H1 (cell line): ENCODE measurements at regions not wholly inside any gene's neighbourhood (a gene's known extent, or its start where the extent isn't known, plus 50 kb on each side); places are given as distances from the start of the nearest gene placed in this dataset.

ENCODE experiments used
- CTCF ChIA-PET: fragments of 300-600 bp; sonication (Branson Sonifier 250); formaldehyde crosslinking; loops from one replicate; lab custom pipeline; 2021; ENCODE audit not compliant: partially characterized antibody; lab: Charles Lee
- POLR2A ChIA-PET: fragments of 300-600 bp; sonication (Branson Sonifier 250); formaldehyde crosslinking; loops from one replicate; lab custom pipeline; 2021; ENCODE audit warnings: inconsistent platforms; ENCODE audit not compliant: partially characterized antibody; lab: Charles Lee
- DNase-seq, 2 experiments: peaks; one replicate each; pipeline versions ENCODE4 v3.0.0 to v3.0.0-alpha.2; 2010 to 2022; ENCODE audit warnings: low spot score in 2 of 2, low read depth in 1 of 2, mixed read lengths in 1 of 2
- FAIRE-seq: peaks from 2 replicates; lab custom pipeline; 2011; peaks lifted over from hg19 to GRCh38; lab: Jason Lieb, UNC
- H2AFZ ChIP-seq: 2 replicates; pipeline ENCODE4 v1.8.1; 2012; ENCODE audit warnings: low read length, inconsistent platforms
- H2AK5ac ChIP-seq: 2 replicates; pipeline ENCODE4 v1.6.1; 2013; ENCODE audit warnings: low read depth, low read length
- H2BK120ac ChIP-seq: replicated peaks from 2 replicates; pipeline ENCODE3; 2013; ENCODE audit warnings: low read depth, low read length, inconsistent platforms
- H2BK12ac ChIP-seq: 2 replicates; pipeline ENCODE4 v1.6.1; 2013; ENCODE audit warnings: low read depth, low read length
- H2BK15ac ChIP-seq: 2 replicates; pipeline ENCODE4 v1.6.1; 2013; ENCODE audit warnings: low read length
- H2BK20ac ChIP-seq: 2 replicates; pipeline ENCODE4 v1.6.1; 2013; ENCODE audit warnings: low read length
- H2BK5ac ChIP-seq: 2 replicates; pipeline ENCODE4 v1.6.1; 2013; ENCODE audit warnings: low read depth, low read length
- H3K14ac ChIP-seq: 2 replicates; pipeline ENCODE4 v1.6.1; 2013; ENCODE audit warnings: inconsistent platforms; ENCODE audit not compliant: insufficient read length
- H3K18ac ChIP-seq: 2 replicates; pipeline ENCODE4 v1.6.1; 2013; ENCODE audit warnings: low read length; ENCODE audit errors: extremely low read depth
- H3K23ac ChIP-seq: 2 replicates; pipeline ENCODE4 v1.6.1; 2013; ENCODE audit warnings: inconsistent platforms; ENCODE audit not compliant: insufficient read length
- H3K23me2 ChIP-seq: 2 replicates; pipeline ENCODE4 v1.6.1; 2013; ENCODE audit warnings: low read depth, low read length
- H3K27ac ChIP-seq: 2 replicates; pipeline ENCODE4 v1.6.1; 2011; ENCODE audit warnings: low read depth, low read length, inconsistent platforms
- H3K27me3 ChIP-seq, 4 experiments: replicated peaks in 1 of 4; 1 replicate in 1 of 4; 2 replicates in 3 of 4; pipeline versions ENCODE4 v1.6.1 to v1.8.1; 2011 to 2013; ENCODE audit warnings: low read length in 3 of 4, mild to moderate bottlenecking in 3 of 4, inconsistent platforms in 2 of 4, mixed read lengths in 2 of 4, moderate library complexity in 1 of 4; ENCODE audit not compliant: control insufficient read depth in 3 of 4, insufficient read depth in 3 of 4; ENCODE audit errors: extremely low read depth in 1 of 4
- H3K36me3 ChIP-seq, 4 experiments: 2 replicates each; pipeline versions ENCODE4 v1.6.1 to v1.8.1; 2011 to 2013; ENCODE audit warnings: mild to moderate bottlenecking in 4 of 4, low read length in 3 of 4, moderate library complexity in 2 of 4, control low read depth in 1 of 4, inconsistent platforms in 1 of 4; ENCODE audit not compliant: insufficient read depth in 4 of 4, control insufficient read depth in 2 of 4
- H3K4ac ChIP-seq: replicated peaks from 2 replicates; pipeline ENCODE3; 2013; ENCODE audit warnings: low read length, low read depth, mixed read lengths, inconsistent platforms; ENCODE audit not compliant: insufficient read length
- H3K4me1 ChIP-seq, 4 experiments: replicated peaks in 1 of 4; 1 replicate in 1 of 4; 2 replicates in 3 of 4; pipeline versions ENCODE4 v1.6.1 to v1.8.1; 2011 to 2013; ENCODE audit warnings: low read length in 3 of 4, inconsistent platforms in 2 of 4, mixed read lengths in 1 of 4; ENCODE audit not compliant: insufficient read depth in 4 of 4, control insufficient read depth in 3 of 4
- H3K4me2 ChIP-seq, 2 experiments: 2 replicates each; pipeline versions ENCODE4 v1.6.1 to v1.8.1; 2011 to 2013; ENCODE audit warnings: low read depth in 2 of 2, low read length in 2 of 2, control low read depth in 1 of 2, inconsistent platforms in 1 of 2, mild to moderate bottlenecking in 1 of 2; ENCODE audit not compliant: insufficient read depth in 1 of 2
- H3K4me3 ChIP-seq, 4 experiments: fragments of 200-600, 300-600 bp in 1 of 4; sonication (generic), shearing (Covaris generic), sonication (Bioruptor Twin) in 1 of 4; 2 replicates each; pipeline versions ENCODE4 v1.5.1 to v1.8.1; 2011 to 2016; ENCODE audit warnings: low read length in 4 of 4, low read depth in 3 of 4, control low read depth in 2 of 4, inconsistent platforms in 2 of 4, mild to moderate bottlenecking in 2 of 4, mixed read lengths in 1 of 4, moderate library complexity in 1 of 4; ENCODE audit not compliant: insufficient read depth in 2 of 4; ENCODE audit errors: extremely low read depth in 1 of 4
- H3K56ac ChIP-seq: replicated peaks from 2 replicates; pipeline ENCODE3; 2013; ENCODE audit warnings: low read depth, mild to moderate bottlenecking, mixed read lengths, low read length, inconsistent platforms; ENCODE audit not compliant: insufficient read length
- H3K79me1 ChIP-seq: 2 replicates; pipeline ENCODE4 v1.6.1; 2013; ENCODE audit warnings: low read depth, low read length, control low read depth
- H3K79me2 ChIP-seq, 2 experiments: 2 replicates each; pipeline versions ENCODE4 v1.6.1 to v1.8.1; 2012 to 2013; ENCODE audit warnings: low read length in 2 of 2, mild to moderate bottlenecking in 2 of 2, inconsistent platforms in 1 of 2; ENCODE audit not compliant: insufficient read depth in 2 of 2, control insufficient read depth in 1 of 2
- H3K9ac ChIP-seq, 4 experiments: replicated peaks in 1 of 4; 1 replicate in 1 of 4; 2 replicates in 3 of 4; pipeline versions ENCODE4 v1.6.1 to v1.8.1; 2011 to 2013; ENCODE audit warnings: low read depth in 3 of 4, low read length in 3 of 4, control low read depth in 2 of 4, mild to moderate bottlenecking in 2 of 4, moderate library complexity in 2 of 4, inconsistent platforms in 1 of 4; ENCODE audit errors: extremely low read depth in 1 of 4
- H3K9me3 ChIP-seq, 2 experiments: 2 replicates each; pipeline versions ENCODE4 v1.6.1 to v1.8.1; 2012 to 2013; ENCODE audit warnings: mild to moderate bottlenecking in 2 of 2, moderate library complexity in 2 of 2, control low read depth in 1 of 2, inconsistent platforms in 1 of 2, low read depth in 1 of 2, low read length in 1 of 2, mixed read lengths in 1 of 2; ENCODE audit not compliant: insufficient read depth in 2 of 2
- H4K20me1 ChIP-seq, 2 experiments: replicated peaks in 1 of 2; 2 replicates each; pipeline versions ENCODE3 to v1.8.1; 2011 to 2013; ENCODE audit warnings: inconsistent platforms in 2 of 2, low read length in 2 of 2, mild to moderate bottlenecking in 1 of 2; ENCODE audit not compliant: insufficient read depth in 2 of 2, control insufficient read depth in 1 of 2
- H4K5ac ChIP-seq: 2 replicates; pipeline ENCODE4 v1.6.1; 2013; ENCODE audit warnings: low read length, low read depth, mixed read lengths, inconsistent platforms; ENCODE audit not compliant: insufficient read length
- H4K8ac ChIP-seq: 2 replicates; pipeline ENCODE4 v1.8.0; 2013; ENCODE audit warnings: mild to moderate bottlenecking, moderate library complexity, low read length, inconsistent platforms; ENCODE audit not compliant: insufficient read depth; ENCODE audit errors: extremely low read depth
- H4K91ac ChIP-seq: replicated peaks from 2 replicates; pipeline ENCODE3; 2013; ENCODE audit warnings: low read length, mixed read lengths, inconsistent platforms; ENCODE audit not compliant: insufficient read length
- NANOG ChIP-seq: IDR thresholded peaks from 2 replicates; pipeline ENCODE4 v1.6.1; 2011; ENCODE audit warnings: low read length, low read depth, mild to moderate bottlenecking, inconsistent platforms; ENCODE audit not compliant: insufficient read depth, poor library complexity, severe bottlenecking
- SP4 ChIP-seq: IDR thresholded peaks from 2 replicates; pipeline ENCODE4 v1.6.1; 2012; ENCODE audit warnings: low read length, inconsistent platforms
- WGBS, 2 experiments: shearing (Covaris generic) in 1 of 2; methylation state at CpG; one replicate each; pipeline versions ENCODE4 v1.1.6 to v1.1.7; 2013 to 2015; ENCODE audit warnings: low lambda C conversion rate in 2 of 2, mixed read lengths in 2 of 2, inconsistent platforms in 1 of 2, low coverage in 1 of 2, missing lambda C conversion rate in 1 of 2; ENCODE audit not compliant: insufficient replicate concordance in 2 of 2, insufficient coverage in 1 of 2, insufficient read length in 1 of 2; ENCODE audit errors: extremely low coverage in 1 of 2, missing lambda C conversion rate in 1 of 2; 5-methylcytosine and 5-hydroxymethylcytosine counted together

GRCh38 chr18:78207942-78208341 lies 771.7 kb upstream of the SALL3 start:
- no peaks in the 10 kb centered on the region for H3K27me3 ChIP-seq
- ChIA-PET CTCF (no interaction called here), POLR2A (no interaction called here)
- no peak overlapping the region for H3K14ac ChIP-seq
- no peak overlapping the region for H2AFZ ChIP-seq
- H2BK12ac ChIP-seq, result no peak overlapping the region
- peaks cover 0 to 2% (median 0%) of the 10 kb centered on the region in 4 experiments; a peak in 1 of 7 replicates for H3K4me1 ChIP-seq
- no peak overlapping the region for H3K4me3 ChIP-seq
- H2BK20ac ChIP-seq, result no peak overlapping the region
- H3K4ac ChIP-seq, result no peak overlapping the region
- no peaks in the 10 kb centered on the region for H4K20me1 ChIP-seq
- H3K36me3 ChIP-seq, result no peaks in the 10 kb centered on the region
- H2BK15ac ChIP-seq, result no peak overlapping the region
- H3K18ac ChIP-seq, result no peak overlapping the region
- no peak overlapping the region for H3K4me2 ChIP-seq
- no peak overlapping the region for H3K9ac ChIP-seq
- H2BK5ac ChIP-seq, result no peak overlapping the region
- H3K9me3 ChIP-seq, result no peaks in the 10 kb centered on the region
- no peak overlapping the region for H2AK5ac ChIP-seq
- no peak overlapping the region for H2BK120ac ChIP-seq
- H3K79me1 ChIP-seq, result no peaks in the 10 kb centered on the region
- no peaks in the 10 kb centered on the region; the same call in 1 of the 2 replicates for H3K23me2 ChIP-seq
- H3K56ac ChIP-seq, result no peak overlapping the region
- H3K79me2 ChIP-seq, result no peaks in the 10 kb centered on the region
- TF ChIP-seq NANOG, result peak; percentile 40
- no peak for TF ChIP-seq SP4
- no peak overlapping the region for H4K5ac ChIP-seq
- H3K23ac ChIP-seq, result no peak overlapping the region
- H4K8ac ChIP-seq, result no peak overlapping the region
- DNase-seq (no peak), FAIRE-seq (no peak)
- H3K27ac ChIP-seq, result no peak overlapping the region
- WGBS, 2 experiments, result 89% methylated on average over 10 of the region's 10 CpGs; no CpG with 5 or more reads in 1 of the 2 experiments
- H4K91ac ChIP-seq, result no peak overlapping the region
